Mesenchymal stem cell (in vitro differentiated cells and primary cell): ENCODE measurements at regions not wholly inside any gene's neighbourhood (a gene's known extent, or its start where the extent isn't known, plus 50 kb on each side); places are given as distances from the start of the nearest gene placed in this dataset.
A peak's percentile ranks its signal among the peaks of the same experiment; 100 is the strongest.
"Not testable (repeated sequence)": the region's sequence is repeated elsewhere in the genome, so short reads cannot be mapped to it uniquely, and the experiment has no call there.

Experiments
- DNase-seq: peaks from one replicate; pipeline ENCODE4 v3.0.0-alpha.2; 2013
- H2AFZ ChIP-seq: one replicate; pipeline ENCODE4 v1.6.1; 2013; ENCODE audit warnings: low read depth, mild to moderate bottlenecking, control low read depth, inconsistent platforms, low read length, moderate library complexity
- H2AK5ac ChIP-seq: 2 replicates; pipeline ENCODE4 v1.6.1; 2013; ENCODE audit warnings: low read length, moderate library complexity, mild to moderate bottlenecking, inconsistent platforms; ENCODE audit not compliant: severe bottlenecking
- H2BK120ac ChIP-seq: one replicate; pipeline ENCODE4 v1.6.1; 2013; ENCODE audit warnings: low read depth, mild to moderate bottlenecking, inconsistent platforms, low read length, moderate library complexity
- H2BK12ac ChIP-seq, 2 experiments: one replicate each; pipeline ENCODE4 v1.6.1; 2013; ENCODE audit warnings: inconsistent platforms in 2 of 2, low read length in 2 of 2, mild to moderate bottlenecking in 2 of 2, moderate library complexity in 2 of 2, control low read depth in 1 of 2
- H2BK15ac ChIP-seq: one replicate; pipeline ENCODE4 v1.6.1; 2013; ENCODE audit warnings: mild to moderate bottlenecking, low read depth, inconsistent platforms; ENCODE audit not compliant: poor library complexity, severe bottlenecking
- H2BK5ac ChIP-seq: 2 replicates; pipeline ENCODE4 v1.6.1; 2013; ENCODE audit warnings: low read depth, mild to moderate bottlenecking, low read length, control low read depth, inconsistent platforms; ENCODE audit not compliant: poor library complexity, severe bottlenecking
- H3K14ac ChIP-seq, 2 experiments: one replicate each; pipeline ENCODE4 v1.6.1; 2013; ENCODE audit warnings: inconsistent platforms in 2 of 2, low read length in 2 of 2, control low read depth in 1 of 2, mild to moderate bottlenecking in 1 of 2, moderate library complexity in 1 of 2
- H3K18ac ChIP-seq, 2 experiments: one replicate each; pipeline ENCODE4 v1.6.1; 2013; ENCODE audit warnings: inconsistent platforms in 2 of 2, low read length in 2 of 2, control low read depth in 1 of 2, low read depth in 1 of 2, mild to moderate bottlenecking in 1 of 2
- H3K23ac ChIP-seq, 2 experiments: one replicate each; pipeline ENCODE4 v1.6.1; 2013; ENCODE audit warnings: inconsistent platforms in 2 of 2, low read length in 2 of 2, mild to moderate bottlenecking in 2 of 2, moderate library complexity in 2 of 2, control low read depth in 1 of 2
- H3K27ac ChIP-seq: 2 replicates; pipeline ENCODE4 v1.5.1; 2013; ENCODE audit warnings: mild to moderate bottlenecking, moderate library complexity, low read length, control low read depth, inconsistent platforms; ENCODE audit not compliant: poor library complexity, severe bottlenecking
- H3K27me3 ChIP-seq, 2 experiments: 2 replicates each; pipeline versions ENCODE4 v1.6.1 to v1.7.0; 2013; ENCODE audit warnings: low read length in 2 of 2, mild to moderate bottlenecking in 2 of 2, moderate library complexity in 2 of 2, control low read depth in 1 of 2, inconsistent platforms in 1 of 2; ENCODE audit not compliant: control insufficient read depth in 1 of 2, insufficient read depth in 1 of 2
- H3K36me3 ChIP-seq, 2 experiments: 2 replicates each; pipeline versions ENCODE4 v1.6.1 to v1.7.0; 2013; ENCODE audit warnings: low read length in 2 of 2, control low read depth in 1 of 2, inconsistent platforms in 1 of 2, low read depth in 1 of 2, mild to moderate bottlenecking in 1 of 2; ENCODE audit not compliant: insufficient read depth in 2 of 2, control insufficient read depth in 1 of 2
- H3K4ac ChIP-seq, 2 experiments: one replicate each; pipeline ENCODE4 v1.6.1; 2013; ENCODE audit warnings: inconsistent platforms in 2 of 2, low read length in 2 of 2, mild to moderate bottlenecking in 2 of 2, moderate library complexity in 2 of 2, control low read depth in 1 of 2, low read depth in 1 of 2
- H3K4me1 ChIP-seq: 2 replicates; pipeline ENCODE4 v1.6.1; 2013; ENCODE audit warnings: low read depth, low read length, control low read depth; ENCODE audit not compliant: control insufficient read depth, insufficient read depth
- H3K4me2 ChIP-seq: 2 replicates; pipeline ENCODE4 v1.6.1; 2013; ENCODE audit warnings: low read length, mild to moderate bottlenecking, inconsistent platforms; ENCODE audit not compliant: poor library complexity, severe bottlenecking
- H3K4me3 ChIP-seq, 2 experiments: 2 replicates each; pipeline versions ENCODE4 v1.5.1 to v1.7.0; 2013; ENCODE audit warnings: low read length in 2 of 2, mild to moderate bottlenecking in 2 of 2, control low read depth in 1 of 2, low read depth in 1 of 2; ENCODE audit not compliant: insufficient read depth in 1 of 2
- H3K79me1 ChIP-seq: replicated peaks from 2 replicates; pipeline ENCODE4 v1.6.1; 2013; ENCODE audit warnings: mild to moderate bottlenecking, control low read depth, low read length, inconsistent platforms; ENCODE audit not compliant: poor library complexity, severe bottlenecking
- H3K9ac ChIP-seq: 2 replicates; pipeline ENCODE4 v1.7.0; 2013; ENCODE audit warnings: mild to moderate bottlenecking, low read length, moderate library complexity
- H3K9me3 ChIP-seq: 2 replicates; pipeline ENCODE4 v1.7.0; 2013; ENCODE audit warnings: mild to moderate bottlenecking, low read length; ENCODE audit not compliant: control insufficient read depth
- H4K8ac ChIP-seq: one replicate; pipeline ENCODE4 v1.6.1; 2013; ENCODE audit warnings: inconsistent platforms, mild to moderate bottlenecking, low read length, moderate library complexity
- H4K91ac ChIP-seq: one replicate; pipeline ENCODE4 v1.6.1; 2013; ENCODE audit warnings: mild to moderate bottlenecking, low read length, inconsistent platforms
- WGBS: methylation state at CpG from one replicate; pipeline ENCODE4 v1.1.7; 2013; ENCODE audit warnings: mixed read lengths; 5-methylcytosine and 5-hydroxymethylcytosine counted together

- Histone ChIP-seq H3K4ac (no peak overlapping the region), H2AFZ (no peak overlapping the region), H2BK12ac (no peak overlapping the region), H3K4me2 (no peak overlapping the region), H2BK15ac (no peak overlapping the region), H3K27ac (peak overlapping the region; percentile 6), H3K4me3 (no peak overlapping the region), H2AK5ac (no peak overlapping the region), H3K18ac (no peak overlapping the region), H2BK5ac (no peak overlapping the region), H3K79me1 (no peaks in the 10 kb centered on the region), H3K23ac (no peak overlapping the region), H3K4me1 (peaks cover 4% of the 10 kb centered on the region), H4K91ac (no peak overlapping the region), H3K9me3 (no peaks in the 10 kb centered on the region), H3K9ac (no peak overlapping the region), H2BK120ac (no peak overlapping the region), H3K27me3 (no peaks in the 10 kb centered on the region), H3K14ac (no peak overlapping the region), H4K8ac (no peak overlapping the region), H3K36me3 (no peaks in the 10 kb centered on the region)
- WGBS, result no CpG with 5 or more reads among the region's 1 CpG
- DNase-seq, result no peak
Observed at GRCh38 chr14:39664646-39665045, 232.4 kb upstream of the FBXO33 start.

DNA sequence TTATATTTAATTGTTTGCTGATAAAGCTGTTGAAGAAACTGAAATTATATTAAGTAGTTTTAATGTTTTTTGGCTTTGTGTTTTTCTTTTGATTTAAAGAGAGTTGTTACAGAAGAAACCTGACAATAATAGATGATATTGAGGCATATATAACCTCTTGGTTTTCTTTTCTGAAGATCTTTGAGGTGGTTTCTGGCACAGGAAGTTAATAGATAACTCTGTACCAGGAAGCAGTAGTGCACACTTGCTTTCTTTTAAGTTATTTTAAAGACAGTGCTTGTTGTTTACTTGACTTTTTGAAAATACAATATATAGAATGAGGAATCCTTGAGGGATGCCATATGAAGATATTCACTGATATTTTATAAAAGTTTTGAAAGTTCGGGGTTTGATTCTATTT lies 209.0 kb upstream of the FBXO33 start:
- 82% methylated on average over 1 of the region's 1 CpG for WGBS

DNA sequence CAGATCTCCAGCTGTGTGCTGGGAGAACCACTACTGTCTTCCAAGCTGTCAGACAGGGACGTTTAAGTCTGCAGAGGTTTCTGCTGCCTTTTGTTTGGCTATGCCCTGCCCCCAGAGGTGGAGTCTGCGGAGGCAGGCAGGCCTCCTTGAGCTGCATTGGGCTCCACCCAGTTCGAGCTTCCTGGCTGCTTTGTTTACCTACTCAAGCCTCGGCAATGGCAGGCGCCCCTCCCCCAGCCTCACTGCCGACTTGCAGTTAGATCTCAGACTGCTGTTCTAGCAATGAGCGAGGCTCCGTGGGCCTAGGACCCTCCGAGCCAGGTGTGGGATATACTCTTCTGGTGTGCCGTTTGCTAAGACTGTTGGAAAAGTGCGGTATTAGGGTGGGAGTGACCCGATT lies 206.8 kb upstream of the FBXO33 start:
- H4K8ac ChIP-seq, H3K27me3 ChIP-seq, H3K4me2 ChIP-seq, H3K14ac ChIP-seq, H3K79me1 ChIP-seq, H3K4me3 ChIP-seq, H3K9me3 ChIP-seq, H2AFZ ChIP-seq, H3K4me1 ChIP-seq, H2BK12ac ChIP-seq, H3K9ac ChIP-seq, H2BK5ac ChIP-seq, H2BK120ac ChIP-seq, H3K23ac ChIP-seq, DNase-seq, H2AK5ac ChIP-seq, H3K27ac ChIP-seq, H3K4ac ChIP-seq, H3K18ac ChIP-seq, H4K91ac ChIP-seq, H2BK15ac ChIP-seq, H3K36me3 ChIP-seq: not testable (repeated sequence)
- WGBS, result 68% methylated on average over 12 of the region's 12 CpGs

More for the DNA sequence above, 209.0 kb upstream of the FBXO33 start:
- no peak overlapping the region for H2BK15ac ChIP-seq
- H4K8ac ChIP-seq, result no peak overlapping the region
- no peak overlapping the region for H2BK12ac ChIP-seq
- no peak overlapping the region for H2AK5ac ChIP-seq
- H3K4me3 ChIP-seq, result no peak overlapping the region
- no peaks in the 10 kb centered on the region for H3K9me3 ChIP-seq
- H2BK5ac ChIP-seq, result no peak overlapping the region
- no peak overlapping the region for H3K9ac ChIP-seq
- H3K18ac ChIP-seq, result no peak overlapping the region
- no peaks in the 10 kb centered on the region for H3K79me1 ChIP-seq
- H3K36me3 ChIP-seq, result no peaks in the 10 kb centered on the region
- no peaks in the 10 kb centered on the region for H3K4me1 ChIP-seq
- no peak overlapping the region for H3K4ac ChIP-seq
- no peak overlapping the region for H4K91ac ChIP-seq
- H2BK120ac ChIP-seq, result no peak overlapping the region
- no peak overlapping the region for H3K14ac ChIP-seq
- no peak for DNase-seq
- no peak overlapping the region for H2AFZ ChIP-seq
- H3K4me2 ChIP-seq, result no peak overlapping the region
- H3K27ac ChIP-seq, result no peak overlapping the region
- no peaks in the 10 kb centered on the region for H3K27me3 ChIP-seq
- H3K23ac ChIP-seq, result no peak overlapping the region

- H4K91ac ChIP-seq, result no peak overlapping the region
- no peak overlapping the region for H3K9ac ChIP-seq
- H2AFZ ChIP-seq, result no peak overlapping the region
- H3K4me3 ChIP-seq, result no peak overlapping the region
- no peaks in the 10 kb centered on the region for H3K4me1 ChIP-seq
- no peak overlapping the region for H3K14ac ChIP-seq
- H2BK120ac ChIP-seq, result no peak overlapping the region
- no peak overlapping the region for H3K4ac ChIP-seq
- H3K18ac ChIP-seq, result no peak overlapping the region
- H3K27me3 ChIP-seq, result no peaks in the 10 kb centered on the region
- no peak overlapping the region for H2BK12ac ChIP-seq
- 40% methylated on average over 1 of the region's 3 CpGs for WGBS
- DNase-seq, result peak; percentile 4
- H2AK5ac ChIP-seq, result no peak overlapping the region
- H3K23ac ChIP-seq, result no peak overlapping the region
- H3K9me3 ChIP-seq, result no peaks in the 10 kb centered on the region
- no peaks in the 10 kb centered on the region for H3K36me3 ChIP-seq
- no peak overlapping the region for H2BK5ac ChIP-seq
- H3K4me2 ChIP-seq, result no peak overlapping the region
- H4K8ac ChIP-seq, result no peak overlapping the region
- H3K27ac ChIP-seq, result no peak overlapping the region
- H3K79me1 ChIP-seq, result no peaks in the 10 kb centered on the region
- H2BK15ac ChIP-seq, result no peak overlapping the region
Observed at GRCh38 chr14:39628087-39628486, 195.9 kb upstream of the FBXO33 start.
